Ovary (tissue), 7 donors: ENCODE measurements at regions not wholly inside any gene's neighbourhood (a gene's known extent, or its start where the extent isn't known, plus 50 kb on each side); places are given as distances from the start of the nearest gene placed in this dataset.

Experiments used
- DNase-seq, 5 donors: peaks; one replicate each; pipeline ENCODE4 v3.0.0-alpha.2; 2019 to 2020
- H3K27ac ChIP-seq, 2 donors: fragments of 200-600 bp; one replicate each; pipeline versions ENCODE4 v1.5.1 to v1.8.0; 2019 to 2022
- H3K27me3 ChIP-seq: fragments of 200-600 bp; one replicate; pipeline ENCODE4 v1.8.0; 2022
- H3K36me3 ChIP-seq: fragments of 200-600 bp; sonication (generic); one replicate; pipeline ENCODE4 v1.5.1; 2019
- H3K4me1 ChIP-seq: one replicate; pipeline ENCODE4 v1.8.1; 2013; ENCODE audit warnings: mild to moderate bottlenecking, moderate library complexity; ENCODE audit not compliant: insufficient read depth
- H3K4me3 ChIP-seq: fragments of 200-600 bp; sonication (generic); one replicate; pipeline ENCODE4 v1.5.1; 2017
- H3K9me3 ChIP-seq, 2 donors: fragments of 200-600 bp in 1 of 2; sonication (generic) in 1 of 2; one replicate each; pipeline versions ENCODE4 v1.5.1 to v1.8.1; 2013 to 2019; ENCODE audit warnings: mild to moderate bottlenecking in 1 of 2, moderate library complexity in 1 of 2
- CTCF ChIP-seq, 3 donors: fragments of 450-650 bp in 2 of 3; fragments of 200-600 bp in 1 of 3; IDR thresholded peaks; one replicate each; pipeline versions ENCODE4 v1.5.1 to v1.8.0; 2016 to 2022; ENCODE audit warnings: antibody characterized with exemption in 3 of 3, mild to moderate bottlenecking in 1 of 3
- EP300 ChIP-seq: sonication (generic); formaldehyde crosslinking; IDR thresholded peaks from one replicate; pipeline ENCODE4 v1.6.1; 2017; ENCODE audit warnings: antibody characterized with exemption
- POLR2A ChIP-seq: fragments of 450-650 bp; IDR thresholded peaks from one replicate; pipeline ENCODE4 v1.6.1; 2017; ENCODE audit warnings: antibody characterized with exemption, mild to moderate bottlenecking, moderate library complexity
- WGBS, 3 donors: extraction: QIAGEN DNeasy Blood & Tissue Kit in 1 of 3; methylation state at CpG; one replicate each; pipeline versions ENCODE4 v1.1.5 to v1.1.7; 2013 to 2017; 5-methylcytosine and 5-hydroxymethylcytosine counted together
- intact Hi-C, 4 donors: fragments of 100-400 bp; cut with DNase I; formaldehyde crosslinking; loops; one replicate each; pipeline versions ENCODE4 v1.11.0 to v1.15.1; 2022 to 2023
- donor health status: DM: no; HTN: no; CAD: no; lungs with moderate emphysema.
- donor health status: DM: no; HTN: no; CAD: no.
- donor health status: Bipolar disorder and iron deficiency.
- donor health status: DM: no; HTN: no; CAD: no.
- donor health status: DM: yes; HTN: yes; CAD: no.

GRCh38 chr12:28991626-28992025 is 157.5 kb upstream of the FAR2 start:
- WGBS, 3 donors: 92 to 94% (median 93%) methylated on average over 2 of the region's 2 CpGs
- H3K4me3 ChIP-seq: no peak overlapping the region
- no peaks in the 10 kb centered on the region for H3K36me3 ChIP-seq
- TF ChIP-seq POLR2A (no peak), EP300 (no peak), CTCF (IDR thresholded peaks at IDR 0.05) (no peak)
- no peak overlapping the region for H3K27ac ChIP-seq
- no peak for DNase-seq
- H3K27me3 ChIP-seq: no peaks in the 10 kb centered on the region
- no peaks in the 10 kb centered on the region for H3K9me3 ChIP-seq
- intact Hi-C loops: no loop called here
- no peaks in the 10 kb centered on the region for H3K4me1 ChIP-seq

GRCh38 chr12:28993720-28994119 is 155.4 kb upstream of the FAR2 start:
- intact Hi-C loops: no loop called here
- no peaks in the 10 kb centered on the region for H3K36me3 ChIP-seq
- no peak for TF ChIP-seq CTCF (IDR thresholded peaks at IDR 0.05)
- TF ChIP-seq POLR2A: no peak
- TF ChIP-seq EP300: no peak
- H3K27ac ChIP-seq: no peak overlapping the region
- H3K4me1 ChIP-seq: no peaks in the 10 kb centered on the region
- DNase-seq: no peak
- no peaks in the 10 kb centered on the region for H3K9me3 ChIP-seq
- no peaks in the 10 kb centered on the region for H3K27me3 ChIP-seq
- H3K4me3 ChIP-seq: no peak overlapping the region
- 40 to 62% (median 50%) methylated on average over 5 of the region's 5 CpGs for WGBS, 3 donors

DNA sequence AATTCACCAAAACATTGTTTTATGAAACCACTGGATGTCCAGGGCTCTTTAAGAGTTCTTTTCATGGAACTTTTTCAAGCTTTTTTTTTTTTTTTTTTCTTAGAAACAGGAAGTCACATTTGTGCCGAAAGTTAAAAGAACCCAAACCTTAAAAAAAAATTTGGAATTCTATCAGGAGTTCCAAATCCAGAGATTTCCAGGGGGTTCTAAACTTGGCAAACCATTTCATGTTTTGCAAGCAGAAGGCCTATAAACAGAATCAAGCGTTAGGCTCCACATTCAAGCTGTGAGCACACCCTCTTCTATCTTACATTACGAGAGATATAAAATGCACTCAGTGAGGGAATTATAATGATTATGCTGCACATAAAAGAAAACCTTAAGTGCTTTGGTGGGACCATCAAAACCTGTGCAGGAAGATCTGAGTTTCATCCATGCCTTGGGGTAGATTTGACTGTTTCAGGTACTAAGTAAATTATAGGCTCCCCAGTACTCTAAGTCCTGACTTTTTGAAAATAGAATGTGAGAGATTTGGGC is 154.8 kb upstream of the FAR2 start:
- intact Hi-C loops: no loop called here

GRCh38 chr12:28996688-28997087 is 152.4 kb upstream of the FAR2 start:
- no peaks in the 10 kb centered on the region for H3K4me1 ChIP-seq
- 93 to 98% (median 96%) methylated on average over 5 of the region's 5 CpGs for WGBS, 3 donors
- H3K4me3 ChIP-seq: no peak overlapping the region
- H3K27me3 ChIP-seq: no peaks in the 10 kb centered on the region
- H3K36me3 ChIP-seq: no peaks in the 10 kb centered on the region
- H3K27ac ChIP-seq: no peak overlapping the region
- no peak for DNase-seq
- intact Hi-C loops: no loop called here
- no peak for TF ChIP-seq CTCF (IDR thresholded peaks at IDR 0.05)
- no peak for TF ChIP-seq EP300
- TF ChIP-seq POLR2A: no peak
- no peaks in the 10 kb centered on the region for H3K9me3 ChIP-seq

More for the DNA sequence above, 154.8 kb upstream of the FAR2 start:
- Histone ChIP-seq H3K36me3 (no peaks in the 10 kb centered on the region), H3K27me3 (no peaks in the 10 kb centered on the region), H3K4me3 (no peak overlapping the region), H3K9me3 (no peaks in the 10 kb centered on the region), H3K4me1 (no peaks in the 10 kb centered on the region), H3K27ac (no peak overlapping the region)
- 15 to 32% (median 25%) methylated on average over 3 of the region's 3 CpGs for WGBS, 3 donors
- no peak for DNase-seq
- TF ChIP-seq CTCF (IDR thresholded peaks at IDR 0.05) (no peak), EP300 (no peak), POLR2A (no peak)
